Calu3 (cell line): ENCODE measurements at regions not wholly inside any gene's neighbourhood (a gene's known extent, or its start where the extent isn't known, plus 50 kb on each side); places are given as distances from the start of the nearest gene placed in this dataset.

Experiments
- BruUV-seq: library from RNA; stranded (reverse); fragments of 400-500 nt; replicated peaks from 2 replicates; lab custom pipeline; 2021; lab: Mats Ljungman, UMichigan
- CTCF ChIA-PET: fragments of 300-600 bp; sonication (Branson Sonifier 250); formaldehyde crosslinking; loops from one replicate; lab custom pipeline; 2022; ENCODE audit warnings: antibody characterized with exemption; lab: Charles Lee
- DNase-seq: peaks from one replicate; pipeline ENCODE4 v3.0.0; 2022
- H3K27ac Mint-ChIP-seq: one replicate; pipeline ENCODE4 v1.8.0; 2022; ENCODE audit warnings: mixed read lengths; ENCODE audit not compliant: unreplicated experiment
- H3K27me3 Mint-ChIP-seq: one replicate; pipeline ENCODE4 v1.8.0; 2022; ENCODE audit warnings: mixed read lengths; ENCODE audit not compliant: unreplicated experiment
- H3K36me3 Mint-ChIP-seq: one replicate; pipeline ENCODE4 v1.8.0; 2022; ENCODE audit warnings: mild to moderate bottlenecking, moderate library complexity, mixed read lengths; ENCODE audit not compliant: insufficient read depth, unreplicated experiment
- H3K4me1 Mint-ChIP-seq: one replicate; pipeline ENCODE4 v1.8.0; 2022; ENCODE audit warnings: mild to moderate bottlenecking, low read depth, mixed read lengths; ENCODE audit not compliant: unreplicated experiment
- H3K4me3 Mint-ChIP-seq: one replicate; pipeline ENCODE4 v1.8.0; 2022; ENCODE audit warnings: mild to moderate bottlenecking, low read depth, moderate library complexity, mixed read lengths; ENCODE audit not compliant: unreplicated experiment
- H3K9me3 Mint-ChIP-seq: one replicate; pipeline ENCODE4 v1.8.0; 2022; ENCODE audit warnings: low read depth, mixed read lengths; ENCODE audit not compliant: unreplicated experiment
- intact Hi-C: fragments of 100-400 bp; cut with micrococcal nuclease; formaldehyde crosslinking; loops from one replicate; pipeline ENCODE4 v1.10.0; 2022; ENCODE audit not compliant: unreplicated experiment
- TF ChIP-seq, protein P1 (sequence below): fragments of 200-600 bp; IDR thresholded peaks from one replicate; pipeline ENCODE4 v1.8.0; 2022; ENCODE audit warnings: antibody characterized with exemption; ENCODE audit not compliant: unreplicated experiment

GRCh38 chr19:31826325-31826724 lies 477.1 kb upstream of the TSHZ3 start:
- BruUV-seq: no TSS peak
- intact Hi-C loops: no loop called here
- no peaks in the 10 kb centered on the region for H3K27me3 Mint-ChIP-seq
- H3K9me3 Mint-ChIP-seq: peaks cover 18% of the 10 kb centered on the region
- no peaks in the 10 kb centered on the region for H3K4me1 Mint-ChIP-seq
- TF ChIP-seq, protein P1, sequence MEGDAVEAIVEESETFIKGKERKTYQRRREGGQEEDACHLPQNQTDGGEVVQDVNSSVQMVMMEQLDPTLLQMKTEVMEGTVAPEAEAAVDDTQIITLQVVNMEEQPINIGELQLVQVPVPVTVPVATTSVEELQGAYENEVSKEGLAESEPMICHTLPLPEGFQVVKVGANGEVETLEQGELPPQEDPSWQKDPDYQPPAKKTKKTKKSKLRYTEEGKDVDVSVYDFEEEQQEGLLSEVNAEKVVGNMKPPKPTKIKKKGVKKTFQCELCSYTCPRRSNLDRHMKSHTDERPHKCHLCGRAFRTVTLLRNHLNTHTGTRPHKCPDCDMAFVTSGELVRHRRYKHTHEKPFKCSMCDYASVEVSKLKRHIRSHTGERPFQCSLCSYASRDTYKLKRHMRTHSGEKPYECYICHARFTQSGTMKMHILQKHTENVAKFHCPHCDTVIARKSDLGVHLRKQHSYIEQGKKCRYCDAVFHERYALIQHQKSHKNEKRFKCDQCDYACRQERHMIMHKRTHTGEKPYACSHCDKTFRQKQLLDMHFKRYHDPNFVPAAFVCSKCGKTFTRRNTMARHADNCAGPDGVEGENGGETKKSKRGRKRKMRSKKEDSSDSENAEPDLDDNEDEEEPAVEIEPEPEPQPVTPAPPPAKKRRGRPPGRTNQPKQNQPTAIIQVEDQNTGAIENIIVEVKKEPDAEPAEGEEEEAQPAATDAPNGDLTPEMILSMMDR: no peak
- H3K27ac Mint-ChIP-seq: no peak overlapping the region
- H3K4me3 Mint-ChIP-seq: no peak overlapping the region
- no peaks in the 10 kb centered on the region for H3K36me3 Mint-ChIP-seq
- CTCF ChIA-PET: no interaction called here
- DNase-seq: no peak

- BruUV-seq: no TSS peak
- peaks cover 24% of the 10 kb centered on the region for H3K9me3 Mint-ChIP-seq
- CTCF ChIA-PET: no interaction called here
- H3K27ac Mint-ChIP-seq: no peak overlapping the region
- intact Hi-C loops: no loop called here
- no peak for DNase-seq
- no peak overlapping the region for H3K4me3 Mint-ChIP-seq
- TF ChIP-seq, protein P1: no peak
- H3K36me3 Mint-ChIP-seq: no peaks in the 10 kb centered on the region
- no peaks in the 10 kb centered on the region for H3K4me1 Mint-ChIP-seq
- H3K27me3 Mint-ChIP-seq: no peaks in the 10 kb centered on the region
These were observed 482.4 kb upstream of the TSHZ3 start for GRCh38 chr19:31831421-31832175.

- Mint-ChIP-seq H3K36me3 (no peaks in the 10 kb centered on the region), H3K9me3 (peaks cover 24% of the 10 kb centered on the region), H3K27me3 (no peaks in the 10 kb centered on the region), H3K4me1 (no peaks in the 10 kb centered on the region), H3K4me3 (no peak overlapping the region), H3K27ac (no peak overlapping the region)
- intact Hi-C loops: no loop called here
- TF ChIP-seq, protein P1: no peak
- DNase-seq: no peak
- CTCF ChIA-PET: no interaction called here
- no TSS peak for BruUV-seq
These were observed 482.9 kb upstream of the TSHZ3 start for GRCh38 chr19:31832176-31832548.

GRCh38 chr19:31834070-31834469 lies 484.8 kb upstream of the TSHZ3 start:
- no peak overlapping the region for H3K4me3 Mint-ChIP-seq
- BruUV-seq: no TSS peak
- intact Hi-C loops: no loop called here
- no peaks in the 10 kb centered on the region for H3K36me3 Mint-ChIP-seq
- CTCF ChIA-PET: no interaction called here
- TF ChIP-seq, protein P1: no peak
- H3K9me3 Mint-ChIP-seq: peaks cover 22% of the 10 kb centered on the region
- no peak overlapping the region for H3K27ac Mint-ChIP-seq
- no peak for DNase-seq
- no peaks in the 10 kb centered on the region for H3K4me1 Mint-ChIP-seq
- no peaks in the 10 kb centered on the region for H3K27me3 Mint-ChIP-seq
